Thyroid gland (tissue), 4 donors: ENCODE measurements at regions not wholly inside any gene's neighbourhood (a gene's known extent, or its start where the extent isn't known, plus 50 kb on each side); places are given as distances from the start of the nearest gene placed in this dataset.

Experiments
- POLR2A ChIP-seq, 2 donors: fragments of 450-650 bp; IDR thresholded peaks; one replicate each; pipeline ENCODE4 v1.6.1; 2017; ENCODE audit warnings: antibody characterized with exemption in 2 of 2, mild to moderate bottlenecking in 2 of 2, moderate library complexity in 1 of 2
- TF ChIP-seq, protein P1 (sequence below), 6 experiments: fragments of 200-600 bp in 3 of 6; fragments of 450-650 bp in 3 of 6; sonication (generic) in 3 of 6; IDR thresholded peaks; one replicate each; pipeline ENCODE4 v1.5.1; 2016 to 2019; ENCODE audit warnings: antibody characterized with exemption in 6 of 6, mild to moderate bottlenecking in 2 of 6, inconsistent platforms in 1 of 6, moderate library complexity in 1 of 6

DNA sequence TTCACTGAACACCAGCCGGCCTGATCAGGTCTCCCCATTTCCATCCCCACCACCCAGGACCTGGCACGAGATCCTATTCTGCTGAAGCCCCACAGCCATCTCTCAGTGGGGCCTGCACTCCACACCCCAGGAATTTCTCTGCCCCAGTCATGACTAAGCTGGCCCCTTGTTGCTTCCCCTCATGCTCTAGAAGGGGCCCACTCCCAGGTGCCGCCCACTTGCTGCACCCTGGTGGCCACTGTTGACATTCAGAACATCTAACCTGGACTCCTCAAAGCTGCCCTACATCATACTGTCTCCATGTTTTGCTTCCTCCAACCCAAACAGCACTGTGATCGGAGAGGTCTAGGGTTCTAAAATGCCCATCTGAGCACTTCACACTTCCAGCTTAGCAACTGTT lies 90.7 kb upstream of the KLHL29 start:
- TF ChIP-seq POLR2A (IDR thresholded peaks at IDR 0.05), result no peak
- TF ChIP-seq, protein P1, sequence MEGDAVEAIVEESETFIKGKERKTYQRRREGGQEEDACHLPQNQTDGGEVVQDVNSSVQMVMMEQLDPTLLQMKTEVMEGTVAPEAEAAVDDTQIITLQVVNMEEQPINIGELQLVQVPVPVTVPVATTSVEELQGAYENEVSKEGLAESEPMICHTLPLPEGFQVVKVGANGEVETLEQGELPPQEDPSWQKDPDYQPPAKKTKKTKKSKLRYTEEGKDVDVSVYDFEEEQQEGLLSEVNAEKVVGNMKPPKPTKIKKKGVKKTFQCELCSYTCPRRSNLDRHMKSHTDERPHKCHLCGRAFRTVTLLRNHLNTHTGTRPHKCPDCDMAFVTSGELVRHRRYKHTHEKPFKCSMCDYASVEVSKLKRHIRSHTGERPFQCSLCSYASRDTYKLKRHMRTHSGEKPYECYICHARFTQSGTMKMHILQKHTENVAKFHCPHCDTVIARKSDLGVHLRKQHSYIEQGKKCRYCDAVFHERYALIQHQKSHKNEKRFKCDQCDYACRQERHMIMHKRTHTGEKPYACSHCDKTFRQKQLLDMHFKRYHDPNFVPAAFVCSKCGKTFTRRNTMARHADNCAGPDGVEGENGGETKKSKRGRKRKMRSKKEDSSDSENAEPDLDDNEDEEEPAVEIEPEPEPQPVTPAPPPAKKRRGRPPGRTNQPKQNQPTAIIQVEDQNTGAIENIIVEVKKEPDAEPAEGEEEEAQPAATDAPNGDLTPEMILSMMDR (IDR thresholded peaks at IDR 0.05), result no peak
